Neural cell (in vitro differentiated cells): ENCODE measurements at regions not wholly inside any gene's neighbourhood (a gene's known extent, or its start where the extent isn't known, plus 50 kb on each side); places are given as distances from the start of the nearest gene placed in this dataset.

Experiments
- H2AFZ ChIP-seq: fragments of 200-600, 300-800 bp; sonication (generic), shearing (Covaris generic); 2 replicates; pipeline ENCODE4 v1.6.0; 2014; ENCODE audit warnings: low read depth, mild to moderate bottlenecking, antibody characterized with exemption, low read length, moderate library complexity
- H3F3A ChIP-seq: fragments of 200-600 bp; shearing (Covaris generic); 2 replicates; pipeline ENCODE4 v1.6.1; 2016; ENCODE audit warnings: mild to moderate bottlenecking, moderate library complexity, mixed read lengths, antibody characterized with exemption, low read length; ENCODE audit not compliant: insufficient read depth, poor library complexity, severe bottlenecking
- H3K27ac ChIP-seq: fragments of 200-600, 300-800 bp; sonication (generic), shearing (Covaris generic); 2 replicates; pipeline ENCODE4 v1.5.1; 2014; ENCODE audit warnings: mild to moderate bottlenecking, low read length, moderate library complexity
- H3K27me3 ChIP-seq: fragments of 300-800, 200-600 bp; sonication (generic), shearing (Covaris generic); 2 replicates; pipeline ENCODE4 v1.6.0; 2014; ENCODE audit warnings: mild to moderate bottlenecking, low read depth, low read length, moderate library complexity; ENCODE audit not compliant: insufficient read depth
- H3K36me3 ChIP-seq: fragments of 300-800, 200-600 bp; sonication (generic), shearing (Covaris generic); 2 replicates; pipeline ENCODE4 v1.5.1; 2014; ENCODE audit warnings: mild to moderate bottlenecking, antibody characterized with exemption, low read length, moderate library complexity; ENCODE audit not compliant: insufficient read depth
- H3K4me2 ChIP-seq: fragments of 300-800, 200-600 bp; sonication (generic), shearing (Covaris generic); 2 replicates; pipeline ENCODE4 v1.6.0; 2014; ENCODE audit warnings: mild to moderate bottlenecking, low read length
- H3K4me3 ChIP-seq: fragments of 300-800, 200-600 bp; sonication (generic), shearing (Covaris generic); 2 replicates; pipeline ENCODE4 v1.5.1; 2014; ENCODE audit warnings: mild to moderate bottlenecking, low read length, moderate library complexity
- H3K79me2 ChIP-seq: fragments of 200-600 bp; shearing (Covaris generic); replicated peaks from 2 replicates; pipeline ENCODE4 v1.6.0; 2014; ENCODE audit warnings: mild to moderate bottlenecking, low read length, moderate library complexity; ENCODE audit not compliant: insufficient read depth
- H3K9ac ChIP-seq: fragments of 300-800, 200-600 bp; sonication (generic), shearing (Covaris generic); 2 replicates; pipeline ENCODE4 v1.6.1; 2016; ENCODE audit warnings: mild to moderate bottlenecking, low read length, mixed read lengths
- H3K9me2 ChIP-seq: fragments of 200-600 bp; shearing (Covaris generic); 2 replicates; pipeline ENCODE4 v1.6.1; 2016; ENCODE audit warnings: mild to moderate bottlenecking, low read length, mixed read lengths; ENCODE audit not compliant: insufficient read depth
- H3K9me3 ChIP-seq: fragments of 200-600, 300-800 bp; sonication (generic), shearing (Covaris generic); 2 replicates; pipeline ENCODE4 v1.6.1; 2016; ENCODE audit warnings: mild to moderate bottlenecking, mixed run types, low read length, moderate library complexity, mixed read lengths
- H4K20me1 ChIP-seq: fragments of 200-600 bp; shearing (Covaris generic); 2 replicates; pipeline ENCODE4 v1.6.1; 2016; ENCODE audit warnings: mild to moderate bottlenecking, mixed run types; ENCODE audit not compliant: insufficient read depth
- CTCF ChIP-seq: fragments of 450-650 bp; IDR thresholded peaks from 2 replicates; pipeline ENCODE4 v1.5.1; 2014; ENCODE audit warnings: antibody characterized with exemption, mild to moderate bottlenecking, moderate library complexity; ENCODE audit not compliant: poor library complexity, severe bottlenecking
- EP300 ChIP-seq: fragments of 450-650 bp; conservative IDR thresholded peaks from 2 replicates; pipeline ENCODE4 v1.6.1; 2014; ENCODE audit warnings: antibody characterized with exemption, mild to moderate bottlenecking, moderate library complexity; ENCODE audit not compliant: poor library complexity, severe bottlenecking
- EZH2 ChIP-seq: fragments of 200-600, 300-800 bp; shearing (Covaris generic), sonication (generic); IDR thresholded peaks from 2 replicates; pipeline ENCODE4 v1.6.1; 2014; ENCODE audit warnings: antibody characterized with exemption, low read length, borderline replicate concordance, mild to moderate bottlenecking; ENCODE audit not compliant: insufficient read depth, poor library complexity, severe bottlenecking
- MXI1 ChIP-seq: fragments of 450-650 bp; conservative IDR thresholded peaks from 2 replicates; pipeline ENCODE4 v1.6.1; 2014; ENCODE audit warnings: antibody characterized with exemption, mild to moderate bottlenecking; ENCODE audit not compliant: poor library complexity, severe bottlenecking
- POLR2AphosphoS5 ChIP-seq: IDR thresholded peaks from 2 replicates; pipeline ENCODE4 v1.6.1; 2012
- RAD21 ChIP-seq: fragments of 450-650 bp; conservative IDR thresholded peaks from 2 replicates; pipeline ENCODE4 v1.6.1; 2014; ENCODE audit warnings: antibody characterized with exemption, mild to moderate bottlenecking, moderate library complexity
- REST ChIP-seq: IDR thresholded peaks from 2 replicates; pipeline ENCODE4 v1.6.1; 2012; ENCODE audit warnings: borderline replicate concordance
- SMC3 ChIP-seq: fragments of 450-650 bp; conservative IDR thresholded peaks from 2 replicates; pipeline ENCODE4 v1.6.1; 2014; ENCODE audit warnings: antibody characterized with exemption, mild to moderate bottlenecking, moderate library complexity; ENCODE audit not compliant: poor library complexity
- TAF1 ChIP-seq: IDR thresholded peaks from 2 replicates; pipeline ENCODE4 v1.6.1; 2012; ENCODE audit warnings: low read depth

GRCh38 chr6:85085875-85086274 lies 321.5 kb upstream of the TBX18 start:
- H3K27ac ChIP-seq, result no peak overlapping the region
- H3K9me3 ChIP-seq, result no peaks in the 10 kb centered on the region
- no peaks in the 10 kb centered on the region for H3K36me3 ChIP-seq
- H4K20me1 ChIP-seq, result no peaks in the 10 kb centered on the region
- no peaks in the 10 kb centered on the region for H3F3A ChIP-seq
- TF ChIP-seq EP300, result no peak
- TF ChIP-seq POLR2AphosphoS5, result no peak
- no peak for TF ChIP-seq EZH2
- no peak for TF ChIP-seq REST
- TF ChIP-seq CTCF, result no peak
- TF ChIP-seq SMC3, result no peak
- TF ChIP-seq TAF1, result no peak
- no peak for TF ChIP-seq MXI1
- TF ChIP-seq RAD21, result no peak
- H3K79me2 ChIP-seq, result no peaks in the 10 kb centered on the region
- H3K9me2 ChIP-seq, result no peaks in the 10 kb centered on the region
- no peak overlapping the region for H3K4me2 ChIP-seq
- no peak overlapping the region for H3K4me3 ChIP-seq
- no peak overlapping the region for H3K9ac ChIP-seq
- H2AFZ ChIP-seq, result no peak overlapping the region
- H3K27me3 ChIP-seq, result no peaks in the 10 kb centered on the region

- TF ChIP-seq MXI1 (no peak), SMC3 (no peak), REST (no peak), TAF1 (no peak), EZH2 (no peak), EP300 (no peak), POLR2AphosphoS5 (no peak), RAD21 (no peak), CTCF (no peak)
- H3F3A ChIP-seq, result no peaks in the 10 kb centered on the region
- H2AFZ ChIP-seq, result no peak overlapping the region
- no peaks in the 10 kb centered on the region for H3K9me2 ChIP-seq
- H3K4me3 ChIP-seq, result no peak overlapping the region
- no peak overlapping the region for H3K4me2 ChIP-seq
- no peaks in the 10 kb centered on the region for H3K36me3 ChIP-seq
- H3K27me3 ChIP-seq, result no peaks in the 10 kb centered on the region
- no peaks in the 10 kb centered on the region for H3K9me3 ChIP-seq
- no peaks in the 10 kb centered on the region for H4K20me1 ChIP-seq
- H3K9ac ChIP-seq, result no peak overlapping the region
- H3K79me2 ChIP-seq, result no peaks in the 10 kb centered on the region
- H3K27ac ChIP-seq, result no peak overlapping the region
Measured at GRCh38 chr6:85081102-85081501, 316.7 kb upstream of the TBX18 start.
